ENCODE measurements at regions not wholly inside any gene's neighbourhood (a gene's known extent, or its start where the extent isn't known, plus 50 kb on each side); places are given as distances from the start of the nearest gene placed in this dataset.
"Not testable (repeated sequence)": the region's sequence is repeated elsewhere in the genome, so short reads cannot be mapped to it uniquely, and the experiment has no call there.

- no peak for DNase-seq
Measured at GRCh38 chr15:81763304-81763703, 282.5 kb downstream of the MEX3B start.

DNA sequence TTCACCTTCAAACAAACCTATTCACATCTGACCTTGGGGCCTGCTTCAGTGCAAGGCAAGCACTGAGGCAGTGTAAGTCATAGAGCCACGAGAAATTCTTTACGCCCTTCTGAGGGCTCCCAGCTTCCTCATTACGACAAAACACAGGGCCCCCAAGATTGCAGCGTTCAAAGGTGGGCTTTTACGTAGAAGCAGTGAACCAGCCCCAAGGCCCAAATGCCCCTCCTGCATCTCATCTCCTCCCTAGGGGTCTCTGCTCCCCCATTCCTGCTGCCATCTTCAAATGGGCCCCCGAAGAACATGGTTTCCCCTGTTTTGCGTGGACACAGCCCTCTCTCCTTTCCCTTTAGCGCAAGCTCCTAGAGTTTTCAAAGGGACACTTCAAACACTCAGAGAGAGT, 285.1 kb downstream of the MEX3B start:
- no peak for DNase-seq

DNA sequence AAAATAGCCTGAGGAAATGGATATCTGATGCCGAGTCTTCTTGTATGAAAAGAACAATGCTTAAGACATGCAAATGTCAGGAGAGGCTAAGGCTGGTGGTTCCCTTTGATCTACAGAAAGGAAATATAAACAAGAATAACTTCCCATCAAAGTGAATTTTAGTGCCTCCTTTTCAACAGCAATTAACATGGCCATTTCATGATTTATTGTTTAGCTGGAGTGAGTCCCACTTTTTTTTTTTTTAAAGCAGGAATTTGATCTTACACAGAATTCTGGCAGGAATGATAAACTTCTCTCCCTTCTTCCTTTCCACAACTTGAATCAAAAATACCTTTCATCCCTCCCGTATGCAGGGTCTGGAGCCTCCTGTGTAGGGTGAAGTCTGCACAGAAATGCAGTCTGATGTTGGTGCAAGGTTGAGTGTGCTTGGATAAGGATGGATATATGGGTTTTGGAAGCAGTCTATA, 287.0 kb downstream of the MEX3B start:
- DNase-seq: no peak

DNA sequence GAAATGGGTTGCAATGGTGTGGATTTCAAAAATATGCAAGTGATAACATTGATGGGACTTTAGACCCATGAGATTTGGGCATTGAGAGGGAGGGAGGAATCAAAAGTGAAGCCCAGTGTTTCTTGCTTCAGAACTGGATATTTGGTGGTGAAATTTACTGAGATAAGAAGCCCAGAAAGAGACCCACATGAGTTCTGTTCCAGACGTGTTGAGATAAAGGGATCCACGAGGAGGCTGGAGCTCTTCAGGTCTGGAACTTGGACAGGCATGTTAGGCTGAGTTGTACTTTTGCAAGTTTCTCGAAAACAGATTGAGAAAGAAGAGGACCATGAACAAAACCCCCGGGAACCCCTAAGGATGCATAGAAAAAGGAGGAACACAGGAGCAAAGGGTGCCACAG, 290.2 kb downstream of the MEX3B start:
- DNase-seq: no peak

GRCh38 chr15:81754078-81754477, 291.7 kb downstream of the MEX3B start:
- no peak for DNase-seq

DNA sequence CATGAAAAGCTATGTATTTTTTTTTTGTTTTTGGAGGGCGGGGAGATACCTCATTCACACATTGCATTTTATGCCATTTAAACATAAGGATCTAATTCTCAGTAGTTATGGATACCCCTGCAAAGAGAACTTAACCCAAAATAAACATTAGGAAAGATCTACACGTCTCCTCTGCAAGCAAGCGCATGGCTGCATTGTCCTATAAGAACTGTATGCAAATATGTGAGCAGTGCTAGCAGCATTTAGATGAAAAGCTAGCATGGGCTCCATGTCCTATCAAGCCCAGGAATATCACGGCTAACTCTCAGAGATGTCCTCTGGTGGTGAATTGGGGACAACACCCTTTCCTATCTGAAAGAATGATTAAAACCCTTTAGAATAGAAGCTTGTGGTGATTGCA, 292.8 kb downstream of the MEX3B start:
- peak; percentile 37 for DNase-seq

DNA sequence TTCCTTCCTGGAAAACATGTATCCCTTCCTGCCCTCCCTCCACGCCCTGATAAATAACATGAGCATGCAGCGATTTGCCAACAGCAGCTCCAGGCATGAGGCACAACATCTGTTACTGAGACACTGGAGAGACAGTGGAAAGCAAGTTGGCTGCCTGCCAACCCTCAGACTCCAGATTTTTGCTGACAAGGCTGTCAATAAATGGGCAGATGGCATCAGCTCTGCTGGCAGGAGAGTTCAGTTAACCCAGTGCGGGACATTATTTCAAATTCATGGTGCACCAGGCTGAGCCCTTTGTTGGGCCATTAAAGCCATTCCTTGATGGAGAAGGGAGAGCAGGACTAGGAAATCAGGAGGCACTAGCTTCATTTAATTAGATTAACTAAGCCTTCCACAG, 293.3 kb downstream of the MEX3B start:
- peak; percentile 83 for DNase-seq

DNA sequence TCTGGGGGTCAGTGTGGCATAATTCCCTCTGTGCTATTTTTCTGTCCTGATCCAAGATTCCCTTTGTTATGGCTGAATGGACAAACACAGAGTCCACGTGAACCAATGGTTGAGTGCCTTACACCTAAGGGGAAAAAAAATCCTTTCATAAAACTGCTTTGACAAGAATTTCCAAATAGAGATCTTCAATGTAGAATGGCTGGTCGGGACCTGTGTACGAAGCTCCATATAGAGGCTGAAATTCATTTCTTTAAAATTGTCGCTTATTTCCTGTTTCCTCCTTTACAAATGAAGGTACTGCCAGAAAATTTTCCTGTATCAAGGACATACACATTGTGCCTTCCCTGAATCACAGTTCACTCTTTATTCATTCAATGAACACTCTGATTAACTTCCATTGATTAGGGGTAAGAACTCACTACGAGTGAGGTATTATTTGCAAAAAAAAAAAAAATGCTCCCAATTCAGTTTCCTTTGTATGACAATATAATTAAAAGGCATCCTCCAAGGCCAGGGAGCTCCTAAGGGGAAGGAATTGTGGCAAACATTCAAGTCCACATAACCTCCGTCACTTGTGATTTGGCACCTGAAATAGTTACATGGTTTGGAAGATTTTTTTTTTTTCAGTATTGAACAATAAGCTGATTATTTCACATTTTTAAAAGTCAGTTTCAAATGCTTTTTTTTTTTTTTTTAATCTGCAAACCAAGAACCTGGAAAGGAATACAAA, 293.8 kb downstream of the MEX3B start:
- peak; percentile 34 for DNase-seq

DNA sequence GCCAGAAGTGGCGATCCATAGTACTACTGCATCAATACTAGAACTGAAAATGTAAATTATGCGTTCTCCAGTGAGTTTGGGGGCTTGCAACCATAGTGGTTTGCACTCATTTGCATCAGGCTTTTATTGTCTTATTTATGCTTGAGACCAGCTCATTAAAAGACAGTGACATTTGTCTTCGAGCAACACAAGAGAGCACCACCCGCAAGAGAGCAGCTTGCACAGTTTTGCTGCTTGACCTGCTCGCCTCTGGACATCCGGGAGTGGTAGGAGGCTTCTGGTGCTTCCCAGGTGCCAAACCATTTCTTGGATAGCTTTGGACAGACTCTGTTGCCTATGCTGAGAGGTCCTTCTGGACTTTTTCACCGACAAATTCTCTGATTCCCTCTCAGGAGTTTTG, 294.6 kb downstream of the MEX3B start:
- peak; percentile 21 for DNase-seq

DNA sequence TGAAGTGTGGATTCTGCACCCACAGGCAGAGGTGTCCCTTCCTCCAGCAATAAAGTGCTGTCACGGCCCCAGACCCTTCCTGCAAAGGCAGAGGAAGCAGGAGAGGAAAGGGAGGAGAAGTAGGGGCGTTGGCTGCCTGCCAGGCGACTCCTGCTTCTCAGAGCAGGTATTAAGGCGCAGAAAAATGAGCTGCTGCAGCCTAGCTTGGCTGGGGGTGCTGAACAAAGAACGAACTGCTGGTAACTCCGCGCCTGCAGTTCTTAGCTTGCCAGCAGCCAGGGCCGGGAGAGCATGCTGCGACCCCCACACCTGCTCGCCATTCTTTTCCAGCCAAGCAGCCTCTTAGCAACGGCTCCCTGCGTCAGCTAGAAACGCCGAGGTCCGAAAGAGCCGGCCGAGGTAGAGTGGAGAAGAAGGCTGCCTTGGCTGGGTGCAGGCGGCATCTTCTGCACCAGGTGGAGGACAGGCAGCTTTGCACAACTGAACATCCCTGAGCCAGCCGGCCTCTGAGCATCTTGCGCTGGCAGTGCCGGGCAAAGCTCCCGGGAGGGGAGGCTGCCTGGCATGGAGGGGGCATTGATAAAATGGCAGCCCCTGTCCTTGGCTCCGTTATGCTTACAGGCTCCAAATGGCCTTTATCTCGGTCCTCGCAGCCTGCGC, 296.0 kb downstream of the MEX3B start:
- DNase-seq: no peak

DNA sequence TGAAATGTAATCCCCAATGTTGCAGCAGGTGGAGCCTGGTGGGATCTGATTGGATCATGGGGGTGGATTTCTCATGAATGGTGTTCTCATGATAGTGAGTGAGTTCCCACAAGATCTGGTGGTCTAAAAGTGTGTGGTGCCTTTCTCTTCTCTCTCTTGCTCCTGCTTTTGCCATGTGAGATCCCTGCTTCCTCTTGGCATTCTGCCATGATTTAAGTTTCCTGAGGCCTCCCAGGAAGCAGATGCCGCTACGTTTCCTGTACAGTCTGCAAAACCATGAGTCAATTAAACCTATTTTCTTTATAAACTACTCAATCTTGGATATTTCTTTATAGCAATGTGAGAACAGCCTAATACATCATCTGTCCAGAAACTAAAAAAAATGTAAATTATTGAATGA, 298.3 kb downstream of the MEX3B start:
- DNase-seq: no peak

GRCh38 chr15:81747026-81747425, 298.8 kb downstream of the MEX3B start:
- no peak for DNase-seq

DNA sequence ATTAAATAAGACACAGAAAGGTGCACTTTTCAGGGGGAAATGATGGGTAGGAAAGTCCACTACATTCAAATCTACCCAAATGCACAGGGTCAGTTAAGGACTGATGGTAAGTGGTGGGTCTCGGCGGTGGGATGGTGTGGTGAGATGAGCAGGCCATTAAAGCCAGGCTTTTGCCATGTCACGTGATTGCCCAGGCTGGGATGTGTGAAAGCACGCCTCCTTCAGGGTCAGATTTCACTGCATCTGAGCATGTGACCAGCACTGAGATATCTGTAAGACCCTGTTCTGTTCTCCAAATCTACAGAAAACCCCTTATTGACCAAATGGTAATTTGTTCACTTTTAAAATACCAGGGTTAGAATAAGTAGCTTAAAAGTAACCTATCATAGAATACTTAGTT, 301.5 kb downstream of the MEX3B start:
- no peak for DNase-seq

DNA sequence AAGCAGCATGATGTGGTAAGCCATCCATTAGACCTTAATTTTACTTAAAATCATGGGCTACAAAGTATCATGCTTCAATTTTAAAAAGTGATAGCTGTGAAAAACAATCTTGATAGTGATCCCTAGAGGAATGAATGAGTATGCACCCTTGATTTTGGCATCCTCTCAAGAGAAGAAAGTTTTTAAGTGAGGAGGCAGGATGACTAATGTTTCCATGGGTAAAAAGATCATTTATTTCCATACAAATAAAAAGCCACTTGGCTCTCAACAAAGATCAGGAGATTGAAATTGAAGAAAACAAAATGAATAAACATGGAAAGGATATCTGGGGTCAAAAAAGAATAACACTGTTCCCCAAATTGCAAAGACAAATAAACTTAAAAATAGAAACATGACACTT, 305.4 kb downstream of the MEX3B start:
- no peak for DNase-seq

GRCh38 chr15:81729340-81729739, 316.5 kb downstream of the MEX3B start:
- DNase-seq: no peak

DNA sequence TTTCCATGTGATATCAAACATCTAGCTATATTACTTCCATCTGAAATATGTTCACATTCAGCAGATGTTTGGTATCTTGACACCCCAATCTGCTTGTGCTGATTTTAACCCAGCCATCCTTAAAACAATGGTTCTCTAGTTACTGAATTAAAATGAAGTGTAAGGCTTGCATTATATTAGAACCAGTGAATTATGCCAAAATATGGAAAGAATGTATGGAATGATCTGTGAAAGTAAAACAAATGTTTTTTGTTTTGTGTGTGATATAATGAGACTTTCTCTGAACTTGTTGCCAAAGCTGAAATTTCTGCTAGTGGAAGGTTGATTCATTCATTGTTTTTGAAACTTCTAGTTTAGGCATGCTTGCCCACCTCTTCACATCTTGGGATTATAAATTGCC, 317.1 kb downstream of the MEX3B start:
- no peak for DNase-seq

DNA sequence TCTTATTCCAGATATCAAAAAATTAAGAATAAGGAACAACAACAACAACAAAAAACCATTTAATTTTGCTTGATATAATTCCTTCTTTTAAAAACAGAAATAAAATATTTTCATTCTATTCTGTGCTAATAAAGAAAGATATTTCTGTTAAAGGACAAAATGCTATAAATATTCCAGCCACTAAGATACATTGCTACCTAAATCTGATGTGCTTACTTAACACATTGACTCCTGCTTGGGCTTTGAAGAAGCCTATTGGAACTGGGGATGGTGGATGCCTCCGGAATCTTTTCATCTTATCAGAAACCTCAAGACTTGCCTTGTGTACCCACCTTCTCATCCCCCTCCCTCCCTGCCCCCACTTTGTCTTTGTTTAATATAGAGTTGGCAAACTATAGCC, 320.2 kb downstream of the MEX3B start:
- DNase-seq: no peak

- no peak for DNase-seq
Measured at GRCh38 chr15:81724536-81724935, 321.3 kb downstream of the MEX3B start.

- DNase-seq: no peak
Measured at GRCh38 chr15:81723701-81724100, 322.1 kb downstream of the MEX3B start.

DNA sequence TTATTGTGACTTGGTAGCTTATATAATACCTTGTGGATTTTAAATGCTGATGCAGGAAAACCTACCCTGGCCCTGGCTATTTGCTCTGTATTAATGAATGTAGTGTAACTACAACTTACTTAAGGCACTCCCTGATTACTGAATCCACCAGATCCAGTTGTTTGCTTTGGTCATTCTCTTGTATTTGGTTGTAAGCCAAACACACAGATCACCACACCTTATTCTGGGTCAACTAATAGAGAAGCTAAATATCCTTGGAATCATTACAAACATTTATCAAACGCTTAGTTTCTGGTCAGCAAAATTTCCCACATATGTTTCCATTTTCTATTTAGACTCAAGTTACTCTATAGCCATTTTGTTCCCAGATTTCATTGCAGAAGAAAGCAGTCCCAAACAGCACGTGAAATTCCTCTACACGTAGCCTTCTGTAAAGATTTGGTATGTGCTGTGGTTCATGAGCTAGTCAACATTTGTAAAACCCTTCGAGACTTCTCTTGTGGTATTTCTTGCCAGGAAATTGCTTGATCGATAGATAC, 322.6 kb downstream of the MEX3B start:
- DNase-seq: no peak

GRCh38 chr15:81716468-81716867, 329.4 kb downstream of the MEX3B start:
- DNase-seq: not testable (repeated sequence)

DNA sequence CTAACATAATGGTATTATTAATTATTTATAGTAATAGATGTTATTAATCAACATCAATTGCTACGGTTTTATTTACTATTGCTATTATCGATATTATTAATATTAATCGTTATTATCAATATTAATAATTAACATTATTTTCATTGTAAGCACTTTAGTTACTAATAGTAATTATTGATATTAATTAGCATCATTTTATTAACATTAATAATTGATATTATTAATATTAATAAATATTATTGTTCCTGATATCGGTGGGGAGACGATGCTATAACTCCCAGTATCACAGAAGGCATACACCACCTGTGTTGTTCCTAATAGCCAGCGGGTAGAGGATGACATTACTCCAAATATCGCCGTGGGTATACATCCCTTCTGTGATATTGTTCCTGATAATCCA, 335.5 kb downstream of the MEX3B start:
- no peak for DNase-seq

DNA sequence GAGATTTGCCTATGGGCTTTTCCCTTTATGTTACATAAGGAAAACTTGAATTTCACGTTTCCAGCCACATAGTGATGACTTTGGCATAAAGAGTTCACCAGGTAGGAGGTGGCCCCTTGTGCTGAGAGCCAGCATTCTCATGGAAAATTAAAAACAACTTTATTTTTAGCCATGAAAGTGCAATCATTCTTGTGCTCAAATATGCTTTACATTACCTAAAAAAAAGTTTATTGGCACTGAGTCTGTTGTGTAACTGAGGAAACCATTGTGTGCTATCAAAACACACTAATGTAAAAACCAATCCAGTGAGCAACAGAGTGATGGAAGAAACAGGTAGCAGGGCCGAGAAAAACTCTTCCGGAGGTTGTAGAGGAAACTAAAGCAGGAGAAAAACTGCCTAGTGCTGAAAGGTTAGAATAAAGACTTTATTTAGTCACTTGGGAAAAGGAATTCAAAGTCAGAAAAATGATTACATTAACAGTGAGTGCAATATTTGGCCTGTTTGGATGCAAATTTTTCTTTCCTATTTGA, 332.9 kb upstream of the TMC3 start:
- DNase-seq: not testable (repeated sequence)

- DNase-seq: not testable (repeated sequence)
Measured at GRCh38 chr15:81705727-81706126, 331.7 kb upstream of the TMC3 start.

Measured in NCI-H146 (cell line).